GM19035 (cell line): ENCODE measurements at regions not wholly inside any gene's neighbourhood (a gene's known extent, or its start where the extent isn't known, plus 50 kb on each side); places are given as distances from the start of the nearest gene placed in this dataset.

ENCODE experiments used
- ATAC-seq: cut with Tn5 transposase; IDR thresholded peaks from one replicate; pipeline ENCODE4 v1.9.1; 2021; ENCODE audit not compliant: unreplicated experiment

DNA sequence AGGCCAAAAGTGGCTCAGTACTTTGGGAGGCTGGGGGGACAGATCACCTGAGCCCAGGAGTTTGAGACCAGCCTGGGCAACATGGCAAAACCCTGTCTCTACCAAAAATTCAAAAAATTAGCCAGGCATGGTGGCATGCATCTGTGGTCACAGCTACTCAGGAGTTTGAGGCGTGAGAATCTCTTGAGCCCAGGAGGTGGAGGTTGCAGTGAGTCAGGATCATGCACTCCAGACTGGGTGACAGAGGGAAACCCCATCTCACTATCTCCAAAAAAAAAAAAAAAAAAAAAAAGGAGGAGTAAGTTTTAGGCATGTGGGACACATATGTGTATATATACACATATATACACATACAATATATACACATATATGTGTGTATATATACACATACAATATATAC is 165.3 kb upstream of the DPYD start:
- ATAC-seq, result no peak

DNA sequence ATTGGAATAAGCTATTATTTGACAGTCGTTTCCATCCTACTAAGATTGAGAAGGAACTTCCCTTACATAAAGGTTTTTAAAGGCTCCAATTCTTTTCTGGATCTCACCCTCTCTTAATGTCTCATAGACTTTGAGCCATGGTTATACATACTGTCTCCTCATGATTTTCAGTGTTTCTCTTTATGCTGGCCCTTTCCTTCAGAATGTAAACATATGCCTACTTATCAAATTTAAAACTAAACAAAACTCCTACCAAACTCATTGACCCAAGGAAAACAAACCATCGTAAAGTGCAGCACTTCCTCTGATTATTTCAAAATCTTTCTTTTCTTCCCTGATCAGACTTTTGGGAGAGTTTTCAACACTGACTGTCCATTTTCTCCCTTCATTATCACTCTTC is 163.4 kb upstream of the DPYD start:
- ATAC-seq, result no peak

DNA sequence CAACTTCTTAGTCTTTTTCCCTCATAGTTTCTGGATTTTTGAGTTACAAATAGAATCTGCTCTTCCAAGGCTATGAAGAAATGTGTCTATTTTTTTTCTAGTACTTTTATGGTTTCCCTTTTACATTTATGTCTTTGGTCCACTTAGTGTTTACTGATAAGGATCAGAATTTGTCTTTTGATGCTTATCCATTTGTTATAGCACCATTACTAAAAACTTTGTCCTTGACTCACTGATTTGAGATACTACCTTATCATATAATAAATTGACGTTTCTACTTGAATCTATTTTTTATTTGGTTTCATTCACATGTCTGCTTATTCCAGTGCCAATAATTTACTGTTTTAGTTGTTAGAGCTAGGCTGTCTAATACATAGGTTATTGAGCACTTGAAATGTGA is 161.1 kb upstream of the DPYD start:
- ATAC-seq, result no peak

DNA sequence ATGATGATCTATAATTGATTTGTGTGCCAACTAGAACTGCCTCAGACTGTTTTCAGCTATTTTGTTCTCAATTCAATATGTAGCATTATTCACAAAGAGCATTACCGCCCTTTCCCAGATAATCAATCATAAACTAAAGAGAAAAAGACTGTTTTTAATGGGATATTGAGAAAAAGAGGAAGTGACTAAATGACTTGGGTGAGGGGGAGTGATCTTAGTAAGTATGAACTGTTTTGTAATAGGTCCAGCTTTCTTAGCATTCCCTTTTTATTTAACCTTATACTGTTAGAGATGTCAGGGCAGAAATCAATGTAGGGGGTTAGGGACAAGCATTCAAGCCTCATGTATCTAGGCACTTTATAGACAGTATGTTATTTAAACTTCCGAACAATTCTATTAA is 157.8 kb upstream of the DPYD start:
- no peak for ATAC-seq

DNA sequence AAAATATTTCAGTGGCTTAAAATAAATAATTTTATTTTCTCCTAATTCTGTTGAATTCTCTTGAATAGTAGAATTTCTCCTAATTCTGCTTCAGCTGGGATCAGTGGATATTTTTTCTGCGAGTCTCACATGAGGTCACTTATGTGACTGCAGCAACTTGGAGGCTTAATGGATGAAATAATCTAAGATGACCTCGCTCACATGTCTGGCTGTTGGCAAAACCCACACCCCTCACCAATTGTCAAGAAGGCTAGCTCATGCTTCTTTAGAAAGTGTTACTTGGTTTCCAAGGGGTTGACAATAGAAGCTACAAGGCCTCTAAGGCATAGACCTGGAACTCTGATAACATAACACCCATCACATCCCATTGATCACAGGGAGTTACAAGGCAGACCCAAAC is 156.9 kb upstream of the DPYD start:
- no peak for ATAC-seq

DNA sequence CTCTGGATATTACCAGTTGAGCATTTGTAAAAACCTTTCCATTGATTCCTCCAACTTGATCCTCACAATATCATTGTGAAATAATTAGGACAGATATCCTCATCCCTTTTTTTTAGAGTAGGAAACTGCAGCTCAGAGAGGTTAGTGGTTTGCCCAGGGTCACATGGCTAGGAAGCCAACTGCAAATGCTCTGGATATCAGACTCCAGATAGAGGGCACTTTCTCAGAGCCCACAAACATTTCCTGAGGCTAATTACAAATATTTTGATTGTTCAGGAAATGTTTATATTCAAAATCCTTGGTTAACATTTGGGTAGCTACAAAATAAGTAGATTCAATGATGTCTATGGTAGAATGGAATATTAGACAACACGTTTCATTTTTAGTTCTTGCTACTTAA is 154.8 kb upstream of the DPYD start:
- ATAC-seq, result no peak

DNA sequence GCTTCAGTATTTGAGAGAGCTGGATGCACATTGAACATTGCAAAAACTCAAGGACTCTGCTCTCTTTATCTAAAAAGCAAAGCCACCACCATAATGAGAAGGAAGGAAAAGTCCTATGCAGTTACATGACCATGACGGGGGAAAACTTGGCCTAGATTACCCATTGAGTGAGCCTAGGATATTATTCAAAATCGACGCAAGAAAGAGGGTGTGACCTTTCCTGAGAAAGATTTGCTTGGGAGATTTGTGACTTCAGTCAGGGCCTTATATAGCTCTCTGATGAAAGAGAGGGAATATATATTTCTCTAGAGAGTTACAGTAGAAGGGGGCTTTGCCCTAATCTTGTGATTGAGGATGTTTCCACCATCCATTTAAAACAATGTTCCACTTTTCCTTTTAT is 153.0 kb upstream of the DPYD start:
- ATAC-seq, result no peak

DNA sequence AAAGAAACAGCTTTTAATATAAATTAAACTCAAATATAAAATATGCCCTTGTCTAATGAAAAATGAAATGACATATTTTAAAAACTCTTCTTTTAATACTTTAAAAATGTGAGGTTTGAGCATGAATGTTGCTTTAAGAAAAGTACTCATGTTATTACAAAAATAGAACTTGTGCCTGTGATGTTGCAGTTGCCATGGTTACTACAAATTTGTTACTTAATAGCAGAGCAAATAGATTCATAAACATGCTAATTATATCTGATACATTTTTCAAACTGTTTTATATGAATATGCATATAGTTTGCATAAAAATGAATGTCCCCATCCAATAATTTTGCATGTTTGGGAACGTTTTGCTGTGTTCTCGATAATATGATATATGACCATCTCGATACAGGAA is 152.3 kb upstream of the DPYD start:
- no peak for ATAC-seq

DNA sequence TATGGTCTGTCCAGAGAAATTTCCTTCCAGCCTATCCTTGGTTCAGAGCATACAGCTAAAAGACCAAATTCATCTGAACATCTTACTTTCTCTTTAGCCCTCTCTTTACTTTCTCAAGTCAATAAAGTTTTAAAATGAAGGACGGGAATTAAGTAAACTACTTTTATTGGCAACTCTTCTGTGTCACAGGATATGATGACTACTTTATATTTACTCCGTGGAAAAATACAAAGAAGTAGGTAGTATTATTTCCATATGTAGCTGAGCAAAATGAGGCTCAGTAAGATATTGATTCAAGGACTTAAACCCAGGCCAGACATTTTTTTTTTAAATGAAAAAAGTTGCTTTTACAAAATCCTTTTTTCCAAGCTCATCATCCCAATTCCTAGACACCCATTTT is 151.2 kb upstream of the DPYD start:
- no peak for ATAC-seq

DNA sequence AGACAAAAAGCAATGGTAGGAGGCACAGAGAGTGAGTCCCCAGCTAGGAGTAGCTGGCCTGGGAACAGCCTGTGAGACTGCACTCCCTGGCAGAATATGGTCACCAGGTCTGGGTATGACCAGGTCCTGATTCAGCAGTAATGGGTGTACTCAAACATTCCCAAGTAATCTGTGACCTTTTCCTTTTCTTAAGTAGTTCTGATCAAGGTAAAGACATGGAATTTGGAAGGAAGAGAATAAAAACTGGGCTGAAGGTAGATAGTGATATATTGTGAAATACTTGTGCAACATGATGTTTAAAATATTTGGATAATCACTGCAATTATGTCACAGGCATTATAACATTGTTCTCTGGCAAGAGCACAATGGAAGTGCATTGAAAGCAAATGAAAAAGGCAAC is 147.2 kb upstream of the DPYD start:
- ATAC-seq, result no peak

DNA sequence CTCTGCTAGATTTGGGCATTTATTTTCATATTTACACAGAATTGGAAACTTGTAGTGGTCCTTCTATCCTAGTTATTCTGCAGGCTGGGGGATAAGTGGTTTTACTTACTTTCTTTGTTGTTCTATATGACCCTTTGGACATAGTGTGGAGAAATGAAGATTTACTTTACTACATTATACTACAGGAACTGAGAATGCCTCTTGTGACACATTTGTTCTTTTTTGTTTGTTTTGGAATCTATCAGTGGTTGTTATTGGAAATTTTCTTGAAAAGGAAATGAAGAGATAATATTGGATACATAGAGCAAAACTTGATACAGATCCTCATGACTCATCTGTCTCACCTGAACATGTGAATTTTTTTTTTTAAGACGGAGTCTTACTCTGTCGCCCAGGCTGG is 146.1 kb upstream of the DPYD start:
- no peak for ATAC-seq

DNA sequence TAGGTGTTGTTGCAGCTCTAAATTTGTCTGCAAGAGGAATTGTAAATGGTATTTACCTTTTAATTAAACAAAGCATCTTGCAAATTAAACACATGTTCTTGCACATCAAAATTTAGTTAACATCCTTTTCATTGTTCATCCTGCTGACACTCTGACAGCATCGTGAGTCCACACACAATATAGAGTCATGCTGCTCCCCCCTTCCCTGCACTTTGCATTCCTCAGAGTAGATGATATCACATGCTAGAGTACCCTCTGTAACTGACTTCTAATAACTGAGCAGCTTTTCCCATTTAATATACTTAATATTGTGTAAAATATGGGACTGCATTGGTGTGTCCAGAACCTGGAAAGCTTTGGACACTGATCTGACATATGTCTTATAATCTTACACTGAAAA is 138.8 kb upstream of the DPYD start:
- ATAC-seq, result no peak

DNA sequence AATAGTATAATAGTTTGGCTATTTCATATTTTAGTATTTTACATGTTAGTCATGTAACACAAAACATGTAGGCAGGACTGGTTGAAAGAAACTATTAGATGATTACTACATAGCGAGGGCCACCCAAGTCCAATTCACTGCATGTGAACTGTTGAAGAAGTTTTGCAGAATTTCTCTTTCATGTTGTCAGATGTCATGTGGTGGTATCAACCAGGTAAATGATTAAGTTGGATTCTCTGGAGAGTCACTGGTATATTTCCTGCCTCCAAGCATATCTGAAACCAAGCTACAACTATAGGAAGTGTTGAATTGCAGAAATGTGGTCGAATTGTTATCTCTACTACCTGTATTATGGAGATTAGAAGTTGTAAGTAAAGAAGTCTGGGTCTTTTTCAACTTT is 137.8 kb upstream of the DPYD start:
- no peak for ATAC-seq

DNA sequence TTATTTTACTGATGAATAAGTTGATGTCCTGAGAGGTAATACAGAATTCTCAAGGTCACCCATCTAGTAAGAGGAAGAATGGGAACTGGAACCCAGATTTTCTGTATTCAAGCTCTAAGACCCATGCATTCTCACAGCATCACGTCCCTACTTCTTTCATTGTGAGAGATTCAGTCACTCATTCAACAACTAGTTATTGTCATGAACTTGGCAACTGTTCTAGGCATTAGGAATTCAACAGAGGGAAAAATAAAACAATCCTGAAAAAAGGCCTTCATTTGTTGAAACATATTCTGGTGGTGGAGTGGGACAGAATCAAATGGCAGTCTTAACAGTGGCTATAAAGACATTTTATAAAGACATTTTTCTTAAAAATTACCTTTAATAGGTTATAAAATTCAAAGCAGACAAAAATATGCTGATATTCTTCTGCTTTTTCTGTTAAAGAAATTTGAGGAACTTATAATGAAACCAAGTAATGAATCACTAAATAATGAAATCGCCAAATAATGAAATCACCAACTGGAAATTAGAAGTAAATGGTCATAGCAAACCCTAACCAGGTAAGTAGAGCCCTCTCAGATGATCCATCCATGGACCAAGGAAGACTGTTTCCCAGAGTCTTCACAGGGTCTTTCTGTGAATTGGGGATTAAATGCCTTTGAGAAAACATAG is 136.5 kb upstream of the DPYD start:
- no peak for ATAC-seq

DNA sequence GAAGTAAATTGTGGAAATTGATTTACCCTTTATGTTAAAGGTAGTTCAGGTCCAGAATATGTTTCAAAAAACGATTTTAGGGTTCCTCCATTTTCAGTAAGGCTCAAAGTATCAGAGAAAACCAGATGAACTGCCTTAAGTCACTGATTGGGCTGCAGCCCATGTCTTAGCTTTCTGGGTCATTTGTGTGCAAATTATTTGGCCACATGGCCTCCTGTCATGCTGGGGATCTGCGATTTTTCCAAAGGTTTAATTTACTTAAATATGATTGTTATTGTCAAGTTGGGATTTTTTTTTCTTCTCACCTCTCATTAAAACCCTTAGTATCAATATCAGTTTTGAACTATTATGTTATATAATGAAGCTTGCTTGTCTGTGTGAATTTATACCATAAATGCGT is 135.9 kb upstream of the DPYD start:
- no peak for ATAC-seq

DNA sequence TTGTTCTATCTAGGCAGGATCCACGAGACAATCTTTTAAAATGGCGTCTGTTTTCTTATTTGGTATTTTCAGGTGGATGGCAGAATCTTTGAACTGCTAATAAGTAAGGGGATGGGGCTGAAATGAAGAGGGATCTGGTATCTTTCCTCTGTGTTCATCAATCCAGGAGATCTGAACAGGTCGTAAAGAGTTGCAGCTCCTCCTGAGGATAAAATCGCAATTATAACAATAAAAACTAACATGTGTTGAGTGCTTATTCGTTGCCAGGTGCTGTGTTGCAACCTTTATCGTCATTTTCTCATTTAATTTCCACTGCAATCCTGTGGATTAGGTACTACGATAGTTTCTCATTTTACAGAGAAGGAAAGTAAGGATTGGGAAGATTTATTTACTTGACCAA is 134.6 kb upstream of the DPYD start:
- ATAC-seq, result no peak

DNA sequence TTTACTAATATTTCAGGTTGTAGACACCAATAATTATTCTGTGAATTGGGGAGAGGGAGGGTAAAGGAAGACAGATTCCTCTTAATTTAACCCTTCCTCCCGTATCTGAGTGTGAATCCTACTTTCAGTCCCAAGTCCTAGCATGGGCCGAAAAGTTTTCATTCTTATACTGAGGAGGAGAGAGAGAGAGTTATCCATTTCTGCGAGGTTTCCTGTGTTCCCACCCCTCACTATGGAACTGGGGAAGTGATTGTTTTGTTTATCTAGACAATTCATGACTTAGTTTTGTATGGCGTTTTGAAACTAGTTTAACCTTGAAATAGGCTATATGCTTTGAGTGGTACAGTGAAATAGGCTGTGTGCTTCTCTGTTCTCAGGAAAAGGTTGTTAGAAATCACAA is 134.0 kb upstream of the DPYD start:
- ATAC-seq, result no peak

DNA sequence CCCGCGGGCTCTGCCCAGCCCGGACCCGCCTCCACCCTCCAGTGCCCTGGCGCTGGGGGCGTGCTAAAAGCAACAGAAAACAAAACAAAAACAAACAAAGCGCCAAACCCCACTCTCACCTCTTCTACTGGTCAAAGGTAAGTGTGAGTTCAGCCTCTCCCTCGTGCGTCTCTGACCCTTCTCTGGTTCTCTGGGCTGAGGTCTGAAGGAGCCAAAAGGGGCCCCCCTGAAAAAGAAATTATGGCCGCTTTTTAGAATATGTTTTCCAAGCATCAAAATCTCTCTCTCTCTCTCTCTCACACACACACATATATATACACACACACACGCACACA is 133.5 kb upstream of the DPYD start:
- no peak for ATAC-seq

DNA sequence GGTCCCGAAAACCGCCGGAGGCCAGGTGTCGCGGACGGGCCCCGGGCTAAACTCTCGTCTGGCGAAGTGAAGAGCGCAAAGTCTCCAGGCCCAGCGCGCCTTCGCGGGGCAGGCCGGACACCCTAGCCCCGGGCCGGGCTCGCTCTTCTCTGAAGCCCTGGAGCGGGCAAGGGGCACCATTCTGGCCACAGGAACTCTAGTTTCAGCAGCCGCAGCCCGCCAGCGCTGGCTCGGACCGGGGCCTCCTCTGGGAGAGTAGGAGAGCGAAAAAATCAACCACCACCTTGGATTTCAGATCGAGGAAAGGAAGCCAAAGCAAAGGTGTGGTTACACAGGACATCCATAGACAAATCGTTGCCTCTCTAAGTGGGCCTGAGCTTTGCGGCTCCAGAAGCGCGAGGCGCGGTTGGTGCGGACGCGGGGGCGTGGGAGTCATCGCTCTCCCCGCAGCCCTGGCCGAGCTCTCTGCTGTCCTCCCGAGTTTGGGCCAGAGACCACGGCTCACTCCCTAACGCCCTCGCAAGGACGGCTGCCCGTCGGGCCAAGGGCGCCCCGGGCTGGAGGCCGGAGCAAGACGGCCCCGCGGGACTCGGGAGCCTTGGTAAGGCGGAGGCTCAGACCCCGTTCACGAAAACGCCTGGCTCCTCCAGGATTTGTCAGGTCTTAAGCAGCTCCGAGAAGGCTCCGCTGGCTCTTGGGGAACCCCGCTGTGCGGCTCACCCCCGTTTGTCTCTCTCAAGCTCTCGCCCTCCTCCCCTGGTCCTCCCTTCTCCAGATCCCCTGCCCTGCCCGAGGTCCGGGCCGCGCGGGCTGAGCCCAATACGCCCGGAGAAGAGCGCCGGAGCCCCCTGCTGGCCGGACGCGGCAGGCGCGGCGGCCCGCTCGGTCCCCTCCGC is 132.9 kb upstream of the DPYD start:
- ATAC-seq, result peak; percentile 97

DNA sequence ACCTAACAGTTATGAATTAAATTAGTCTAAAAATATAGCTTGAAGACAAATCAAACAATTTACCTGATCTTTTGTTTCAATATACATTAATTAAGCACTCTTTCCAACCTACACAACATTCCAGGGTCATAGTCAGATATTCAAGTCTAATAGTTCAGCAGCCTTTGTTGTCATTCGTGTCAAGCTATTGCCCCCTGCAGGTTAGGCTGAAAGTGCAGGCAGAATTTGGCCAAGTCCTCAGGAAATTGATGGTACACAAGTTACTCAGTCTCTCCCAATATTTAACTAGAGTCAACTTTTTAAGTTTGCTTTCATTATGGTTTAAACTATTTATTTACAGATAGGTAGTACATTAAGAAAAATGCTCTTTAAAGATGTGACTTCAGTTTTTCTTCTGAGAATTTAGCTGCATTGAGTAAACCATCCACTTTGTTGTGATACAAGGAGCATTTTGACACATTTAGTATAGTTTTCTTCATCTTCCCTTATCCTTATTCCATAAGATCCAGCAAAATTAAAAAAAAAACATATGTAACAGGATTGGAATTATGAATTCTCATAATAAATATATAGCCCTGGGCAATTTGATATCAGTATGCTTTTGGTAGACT is 130.3 kb upstream of the DPYD start:
- ATAC-seq, result peak; percentile 54

DNA sequence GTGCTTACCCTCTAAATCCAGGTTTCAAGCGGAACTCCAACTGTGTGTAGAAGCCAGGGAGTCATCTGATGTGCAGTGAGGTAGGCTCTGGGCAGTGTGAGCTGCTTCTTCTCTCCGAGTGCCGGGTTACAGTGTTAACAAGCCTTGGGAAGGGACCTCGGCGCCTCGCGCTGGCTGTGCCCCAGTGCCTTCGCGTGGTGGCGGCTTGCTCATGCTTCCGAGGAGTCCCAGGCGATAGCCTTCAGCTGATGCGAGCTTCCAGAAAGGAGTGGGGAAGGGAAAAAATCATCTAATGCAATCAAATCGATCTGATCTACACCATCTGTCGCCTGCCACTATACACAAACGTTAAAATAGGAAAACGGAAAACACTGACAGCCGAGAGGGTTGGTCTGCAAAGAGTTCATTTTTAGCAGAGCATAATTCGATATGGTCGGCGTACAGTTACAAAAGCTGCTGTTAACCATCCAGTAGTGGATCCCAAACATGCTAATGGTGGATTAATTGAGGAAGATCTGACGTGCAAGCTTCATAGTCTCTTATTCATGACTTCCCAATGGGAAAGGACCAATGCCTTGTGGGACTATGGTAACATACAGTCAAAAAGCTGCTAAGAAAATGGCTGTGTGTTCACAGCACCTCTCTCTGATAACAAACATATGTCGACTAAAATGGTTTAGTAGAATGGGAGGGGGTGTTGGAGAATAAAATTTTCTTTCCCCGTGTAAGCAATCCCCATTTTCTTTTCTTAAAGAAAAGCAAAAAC is 128.7 kb upstream of the DPYD start:
- ATAC-seq, result no peak
